ENCODE measurements at regions not wholly inside any gene's neighbourhood (a gene's known extent, or its start where the extent isn't known, plus 50 kb on each side); places are given as distances from the start of the nearest gene placed in this dataset.

DNA sequence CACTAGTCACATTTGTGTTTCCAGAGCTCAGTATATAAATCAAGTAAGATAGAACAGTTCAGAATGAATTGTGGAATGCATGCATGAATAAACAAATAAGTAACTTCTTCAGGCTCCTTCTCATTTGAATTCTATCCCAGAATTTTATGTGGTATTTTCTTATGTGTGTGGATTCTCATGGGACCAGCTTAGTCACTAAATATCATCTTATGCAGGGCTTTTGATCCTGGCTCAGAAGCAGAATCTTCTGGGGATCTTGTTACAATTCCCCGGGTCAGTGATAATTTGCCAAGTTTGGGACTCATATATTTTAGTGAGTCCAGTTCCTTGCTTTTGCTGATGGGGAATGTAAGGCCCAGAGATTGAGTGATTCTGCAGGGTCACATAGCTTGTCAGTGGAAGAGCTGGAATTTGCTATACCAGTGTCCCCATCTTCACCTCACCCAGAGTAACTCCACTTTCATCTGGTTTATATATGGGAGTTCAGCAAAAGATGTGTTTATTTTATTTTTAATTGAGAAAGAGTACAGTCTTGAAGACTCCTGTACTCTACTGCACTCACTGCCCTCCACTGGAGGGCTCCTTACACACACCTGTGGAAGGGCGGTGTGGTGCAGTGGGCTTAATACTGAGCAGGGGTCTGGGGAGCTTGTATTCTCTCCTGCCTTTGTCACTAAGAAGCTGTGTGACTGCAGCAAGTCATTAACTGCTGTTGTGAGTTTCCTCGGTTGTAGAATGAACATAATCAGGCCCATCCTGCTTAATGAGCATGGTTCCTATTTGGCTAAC, 198.2 kb upstream of the CXorf66 start:
- no peaks in the 10 kb centered on the region for H3K4me1 ChIP-seq (ENCODE audit: insufficient read depth)
- no peak overlapping the region for H3K27ac ChIP-seq (ENCODE audit: low read depth)
- Mint-ChIP-seq H3K27me3 (ENCODE audit: insufficient read depth, low read depth, poor library complexity) (no peaks in the 10 kb centered on the region), H3K27ac (no peak overlapping the region), H3K4me1 (no peaks in the 10 kb centered on the region), H3K36me3 (ENCODE audit: low read depth) (no peaks in the 10 kb centered on the region), H3K9me3 (no peaks in the 10 kb centered on the region), H3K4me3 (no peak overlapping the region)
- H3K36me3 ChIP-seq (ENCODE audit: insufficient read depth): no peaks in the 10 kb centered on the region
- H3K27me3 ChIP-seq (ENCODE audit: insufficient read depth): no peaks in the 10 kb centered on the region
- DNase-seq (ENCODE audit: low spot score): no peak
- H3K4me2 ChIP-seq: no peak overlapping the region
- no peak for TF ChIP-seq ZNF114 (CRISPR knock-in tag; IDR thresholded peaks at IDR 0.05)
- no peak for TF ChIP-seq POLR2AphosphoS5 (IDR thresholded peaks at IDR 0.05; ENCODE audit: low read depth)
- no peak for TF ChIP-seq NANOG (IDR thresholded peaks at IDR 0.05; ENCODE audit: borderline replicate concordance)
- TF ChIP-seq CREB1 (CRISPR knock-in tag; IDR thresholded peaks at IDR 0.05; ENCODE audit: low read depth): no peak
- TF ChIP-seq, protein P1, sequence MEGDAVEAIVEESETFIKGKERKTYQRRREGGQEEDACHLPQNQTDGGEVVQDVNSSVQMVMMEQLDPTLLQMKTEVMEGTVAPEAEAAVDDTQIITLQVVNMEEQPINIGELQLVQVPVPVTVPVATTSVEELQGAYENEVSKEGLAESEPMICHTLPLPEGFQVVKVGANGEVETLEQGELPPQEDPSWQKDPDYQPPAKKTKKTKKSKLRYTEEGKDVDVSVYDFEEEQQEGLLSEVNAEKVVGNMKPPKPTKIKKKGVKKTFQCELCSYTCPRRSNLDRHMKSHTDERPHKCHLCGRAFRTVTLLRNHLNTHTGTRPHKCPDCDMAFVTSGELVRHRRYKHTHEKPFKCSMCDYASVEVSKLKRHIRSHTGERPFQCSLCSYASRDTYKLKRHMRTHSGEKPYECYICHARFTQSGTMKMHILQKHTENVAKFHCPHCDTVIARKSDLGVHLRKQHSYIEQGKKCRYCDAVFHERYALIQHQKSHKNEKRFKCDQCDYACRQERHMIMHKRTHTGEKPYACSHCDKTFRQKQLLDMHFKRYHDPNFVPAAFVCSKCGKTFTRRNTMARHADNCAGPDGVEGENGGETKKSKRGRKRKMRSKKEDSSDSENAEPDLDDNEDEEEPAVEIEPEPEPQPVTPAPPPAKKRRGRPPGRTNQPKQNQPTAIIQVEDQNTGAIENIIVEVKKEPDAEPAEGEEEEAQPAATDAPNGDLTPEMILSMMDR (conservative IDR thresholded peaks at IDR 0.05; ENCODE audit: low read depth in 2 of 2): peak in 1 of 2 experiments; percentile 58; a peak in 2 of 4 replicates
- no peak overlapping the region for H2AFZ ChIP-seq
- H3K9me2 ChIP-seq (ENCODE audit: insufficient read depth): no peaks in the 10 kb centered on the region
- H3F3A ChIP-seq (replicated peaks; ENCODE audit: low read depth): no peaks in the 10 kb centered on the region
- no peaks in the 10 kb centered on the region for H4K20me1 ChIP-seq (replicated peaks; ENCODE audit: insufficient read depth)
- peak; percentile 52; the same call in 2 of the 3 replicates for ATAC-seq
- H3K4me3 ChIP-seq: no peak overlapping the region
- no peaks in the 10 kb centered on the region for H3K79me2 ChIP-seq (replicated peaks; ENCODE audit: insufficient read depth)

DNA sequence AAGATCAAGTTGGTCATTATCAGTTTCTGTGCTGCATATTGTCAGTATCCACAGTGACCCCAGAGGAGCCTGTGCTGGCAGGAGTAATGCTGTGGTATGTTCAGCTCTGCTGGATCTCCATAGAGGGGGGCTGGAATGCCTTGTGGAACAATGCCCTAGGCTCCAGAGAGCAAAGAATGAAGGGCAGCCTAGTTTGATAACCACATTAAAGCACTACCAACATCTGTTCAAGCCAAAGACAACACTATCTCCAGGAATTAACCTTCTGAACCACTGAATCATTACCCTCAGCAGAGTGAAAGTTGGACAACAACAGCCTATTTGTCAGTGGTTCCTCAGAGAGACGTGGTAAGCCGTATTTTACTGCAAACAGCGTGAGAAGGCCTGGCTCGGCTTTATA, 192.3 kb upstream of the CXorf66 start:
- no peak overlapping the region for H3K27ac Mint-ChIP-seq
- TF ChIP-seq EZH2 (IDR thresholded peaks at IDR 0.05; ENCODE audit: low read depth, unreplicated experiment) (no peak), ZNF331 (CRISPR knock-in tag; IDR thresholded peaks at IDR 0.05; ENCODE audit: low read depth) (no peak), POLR2AphosphoS5 (IDR thresholded peaks at IDR 0.05; ENCODE audit: low read depth) (no peak)
- TF ChIP-seq, protein P2, sequence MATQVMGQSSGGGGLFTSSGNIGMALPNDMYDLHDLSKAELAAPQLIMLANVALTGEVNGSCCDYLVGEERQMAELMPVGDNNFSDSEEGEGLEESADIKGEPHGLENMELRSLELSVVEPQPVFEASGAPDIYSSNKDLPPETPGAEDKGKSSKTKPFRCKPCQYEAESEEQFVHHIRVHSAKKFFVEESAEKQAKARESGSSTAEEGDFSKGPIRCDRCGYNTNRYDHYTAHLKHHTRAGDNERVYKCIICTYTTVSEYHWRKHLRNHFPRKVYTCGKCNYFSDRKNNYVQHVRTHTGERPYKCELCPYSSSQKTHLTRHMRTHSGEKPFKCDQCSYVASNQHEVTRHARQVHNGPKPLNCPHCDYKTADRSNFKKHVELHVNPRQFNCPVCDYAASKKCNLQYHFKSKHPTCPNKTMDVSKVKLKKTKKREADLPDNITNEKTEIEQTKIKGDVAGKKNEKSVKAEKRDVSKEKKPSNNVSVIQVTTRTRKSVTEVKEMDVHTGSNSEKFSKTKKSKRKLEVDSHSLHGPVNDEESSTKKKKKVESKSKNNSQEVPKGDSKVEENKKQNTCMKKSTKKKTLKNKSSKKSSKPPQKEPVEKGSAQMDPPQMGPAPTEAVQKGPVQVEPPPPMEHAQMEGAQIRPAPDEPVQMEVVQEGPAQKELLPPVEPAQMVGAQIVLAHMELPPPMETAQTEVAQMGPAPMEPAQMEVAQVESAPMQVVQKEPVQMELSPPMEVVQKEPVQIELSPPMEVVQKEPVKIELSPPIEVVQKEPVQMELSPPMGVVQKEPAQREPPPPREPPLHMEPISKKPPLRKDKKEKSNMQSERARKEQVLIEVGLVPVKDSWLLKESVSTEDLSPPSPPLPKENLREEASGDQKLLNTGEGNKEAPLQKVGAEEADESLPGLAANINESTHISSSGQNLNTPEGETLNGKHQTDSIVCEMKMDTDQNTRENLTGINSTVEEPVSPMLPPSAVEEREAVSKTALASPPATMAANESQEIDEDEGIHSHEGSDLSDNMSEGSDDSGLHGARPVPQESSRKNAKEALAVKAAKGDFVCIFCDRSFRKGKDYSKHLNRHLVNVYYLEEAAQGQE (IDR thresholded peaks at IDR 0.05; ENCODE audit: unreplicated experiment): no peak
- TF ChIP-seq, protein P3, sequence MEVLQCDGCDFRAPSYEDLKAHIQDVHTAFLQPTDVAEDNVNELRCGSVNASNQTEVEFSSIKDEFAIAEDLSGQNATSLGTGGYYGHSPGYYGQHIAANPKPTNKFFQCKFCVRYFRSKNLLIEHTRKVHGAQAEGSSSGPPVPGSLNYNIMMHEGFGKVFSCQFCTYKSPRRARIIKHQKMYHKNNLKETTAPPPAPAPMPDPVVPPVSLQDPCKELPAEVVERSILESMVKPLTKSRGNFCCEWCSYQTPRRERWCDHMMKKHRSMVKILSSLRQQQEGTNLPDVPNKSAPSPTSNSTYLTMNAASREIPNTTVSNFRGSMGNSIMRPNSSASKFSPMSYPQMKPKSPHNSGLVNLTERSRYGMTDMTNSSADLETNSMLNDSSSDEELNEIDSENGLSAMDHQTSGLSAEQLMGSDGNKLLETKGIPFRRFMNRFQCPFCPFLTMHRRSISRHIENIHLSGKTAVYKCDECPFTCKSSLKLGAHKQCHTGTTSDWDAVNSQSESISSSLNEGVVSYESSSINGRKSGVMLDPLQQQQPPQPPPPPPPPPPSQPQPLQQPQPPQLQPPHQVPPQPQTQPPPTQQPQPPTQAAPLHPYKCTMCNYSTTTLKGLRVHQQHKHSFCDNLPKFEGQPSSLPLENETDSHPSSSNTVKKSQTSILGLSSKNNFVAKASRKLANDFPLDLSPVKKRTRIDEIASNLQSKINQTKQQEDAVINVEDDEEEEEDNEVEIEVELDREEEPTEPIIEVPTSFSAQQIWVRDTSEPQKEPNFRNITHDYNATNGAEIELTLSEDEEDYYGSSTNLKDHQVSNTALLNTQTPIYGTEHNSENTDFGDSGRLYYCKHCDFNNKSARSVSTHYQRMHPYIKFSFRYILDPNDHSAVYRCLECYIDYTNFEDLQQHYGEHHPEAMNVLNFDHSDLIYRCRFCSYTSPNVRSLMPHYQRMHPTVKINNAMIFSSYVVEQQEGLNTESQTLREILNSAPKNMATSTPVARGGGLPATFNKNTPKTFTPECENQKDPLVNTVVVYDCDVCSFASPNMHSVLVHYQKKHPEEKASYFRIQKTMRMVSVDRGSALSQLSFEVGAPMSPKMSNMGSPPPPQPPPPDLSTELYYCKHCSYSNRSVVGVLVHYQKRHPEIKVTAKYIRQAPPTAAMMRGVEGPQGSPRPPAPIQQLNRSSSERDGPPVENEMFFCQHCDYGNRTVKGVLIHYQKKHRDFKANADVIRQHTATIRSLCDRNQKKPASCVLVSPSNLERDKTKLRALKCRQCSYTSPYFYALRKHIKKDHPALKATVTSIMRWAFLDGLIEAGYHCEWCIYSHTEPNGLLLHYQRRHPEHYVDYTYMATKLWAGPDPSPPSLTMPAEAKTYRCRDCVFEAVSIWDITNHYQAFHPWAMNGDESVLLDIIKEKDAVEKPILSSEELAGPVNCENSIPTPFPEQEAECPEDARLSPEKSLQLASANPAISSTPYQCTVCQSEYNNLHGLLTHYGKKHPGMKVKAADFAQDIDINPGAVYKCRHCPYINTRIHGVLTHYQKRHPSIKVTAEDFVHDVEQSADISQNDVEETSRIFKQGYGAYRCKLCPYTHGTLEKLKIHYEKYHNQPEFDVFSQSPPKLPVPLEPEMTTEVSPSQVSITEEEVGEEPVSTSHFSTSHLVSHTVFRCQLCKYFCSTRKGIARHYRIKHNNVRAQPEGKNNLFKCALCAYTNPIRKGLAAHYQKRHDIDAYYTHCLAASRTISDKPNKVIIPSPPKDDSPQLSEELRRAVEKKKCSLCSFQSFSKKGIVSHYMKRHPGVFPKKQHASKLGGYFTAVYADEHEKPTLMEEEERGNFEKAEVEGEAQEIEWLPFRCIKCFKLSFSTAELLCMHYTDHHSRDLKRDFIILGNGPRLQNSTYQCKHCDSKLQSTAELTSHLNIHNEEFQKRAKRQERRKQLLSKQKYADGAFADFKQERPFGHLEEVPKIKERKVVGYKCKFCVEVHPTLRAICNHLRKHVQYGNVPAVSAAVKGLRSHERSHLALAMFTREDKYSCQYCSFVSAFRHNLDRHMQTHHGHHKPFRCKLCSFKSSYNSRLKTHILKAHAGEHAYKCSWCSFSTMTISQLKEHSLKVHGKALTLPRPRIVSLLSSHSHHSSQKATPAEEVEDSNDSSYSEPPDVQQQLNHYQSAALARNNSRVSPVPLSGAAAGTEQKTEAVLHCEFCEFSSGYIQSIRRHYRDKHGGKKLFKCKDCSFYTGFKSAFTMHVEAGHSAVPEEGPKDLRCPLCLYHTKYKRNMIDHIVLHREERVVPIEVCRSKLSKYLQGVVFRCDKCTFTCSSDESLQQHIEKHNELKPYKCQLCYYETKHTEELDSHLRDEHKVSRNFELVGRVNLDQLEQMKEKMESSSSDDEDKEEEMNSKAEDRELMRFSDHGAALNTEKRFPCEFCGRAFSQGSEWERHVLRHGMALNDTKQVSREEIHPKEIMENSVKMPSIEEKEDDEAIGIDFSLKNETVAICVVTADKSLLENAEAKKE (CRISPR knock-in tag; IDR thresholded peaks at IDR 0.05): no peak

More for the DNA sequence above, 192.3 kb upstream of the CXorf66 start:
- Histone ChIP-seq H3K27me3 (ENCODE audit: insufficient read depth) (no peaks in the 10 kb centered on the region), H4K20me1 (replicated peaks; ENCODE audit: insufficient read depth) (no peaks in the 10 kb centered on the region), H3K9me2 (ENCODE audit: insufficient read depth) (no peaks in the 10 kb centered on the region), H3K4me2 (no peak overlapping the region), H2AFZ (no peak overlapping the region), H3K79me2 (replicated peaks; ENCODE audit: insufficient read depth) (no peaks in the 10 kb centered on the region), H3K36me3 (ENCODE audit: insufficient read depth) (no peaks in the 10 kb centered on the region), H3K4me3 (no peak overlapping the region), H3K4me1 (ENCODE audit: insufficient read depth) (no peaks in the 10 kb centered on the region), H3F3A (replicated peaks; ENCODE audit: low read depth) (no peaks in the 10 kb centered on the region), H3K27ac (ENCODE audit: low read depth) (no peak overlapping the region)
- peaks cover 2% of the 10 kb centered on the region; the same call in 2 of the 3 replicates for H3K9me3 Mint-ChIP-seq
- ATAC-seq (peak; percentile 59; the same call in 2 of the 3 replicates), DNase-seq (ENCODE audit: low spot score) (peak; percentile 5)
- H3K27me3 Mint-ChIP-seq (ENCODE audit: insufficient read depth, low read depth, poor library complexity): peaks cover 1% of the 10 kb centered on the region
- peaks cover 11% of the 10 kb centered on the region for H3K4me1 Mint-ChIP-seq
- no peak overlapping the region for H3K4me3 Mint-ChIP-seq
- H3K36me3 Mint-ChIP-seq (ENCODE audit: low read depth): no peaks in the 10 kb centered on the region; the same call in 2 of the 3 replicates

Measured in GM23338 (cell line).